IMR-90 (cell line): ENCODE measurements at regions not wholly inside any gene's neighbourhood (a gene's known extent, or its start where the extent isn't known, plus 50 kb on each side); places are given as distances from the start of the nearest gene placed in this dataset.

Experiments
- ATAC-seq: fragments of 200-7000 bp; cut with Tn5 transposase; 2 replicates; pipeline ENCODE4 v1.9.1; 2020; ENCODE audit warnings: low read depth, mild to moderate bottlenecking, moderate library complexity
- BruUV-seq: library from RNA; stranded (reverse); fragments of 400-500 nt; replicated peaks from 2 replicates; lab custom pipeline; 2021; lab: Mats Ljungman, UMichigan
- CTCF ChIA-PET: fragments of 300-600 bp; formaldehyde crosslinking; extraction: SDS; loops from one replicate; lab custom pipeline; 2021; ENCODE audit warnings: antibody characterized with exemption; lab: Yijun Ruan, JAX
- POLR2A ChIA-PET: fragments of 300-600 bp; sonication (Branson Sonifier 250); formaldehyde crosslinking; loops from one replicate; lab custom pipeline; 2022; ENCODE audit warnings: antibody characterized with exemption; ENCODE audit not compliant: unreplicated experiment; lab: Charles Lee
- DNase-seq: peaks from one replicate; pipeline ENCODE4 v3.0.0; 2013
- H2AFZ ChIP-seq: replicated peaks from 2 replicates; pipeline ENCODE3; 2013; ENCODE audit warnings: low read length, mild to moderate bottlenecking; ENCODE audit not compliant: poor library complexity
- H2AK5ac ChIP-seq: 2 replicates; pipeline ENCODE4 v1.6.1; 2013; ENCODE audit warnings: low read depth, low read length, inconsistent platforms
- H2AK9ac ChIP-seq: replicated peaks from 2 replicates; pipeline ENCODE3; 2013; ENCODE audit warnings: mild to moderate bottlenecking, low read depth, low read length, moderate library complexity; ENCODE audit not compliant: poor library complexity
- H2BK120ac ChIP-seq: 2 replicates; pipeline ENCODE4 v1.6.1; 2013; ENCODE audit warnings: low read depth, low read length, inconsistent platforms
- H2BK15ac ChIP-seq: 3 replicates; pipeline ENCODE4 v1.6.1; 2013; ENCODE audit warnings: low read depth, low read length, inconsistent platforms
- H2BK20ac ChIP-seq: 2 replicates; pipeline ENCODE4 v1.6.1; 2013; ENCODE audit warnings: low read depth, mild to moderate bottlenecking, inconsistent platforms, low read length, moderate library complexity
- H2BK5ac ChIP-seq: 2 replicates; pipeline ENCODE4 v1.6.1; 2013; ENCODE audit warnings: mild to moderate bottlenecking, low read depth, low read length, inconsistent platforms; ENCODE audit not compliant: poor library complexity, severe bottlenecking
- H3K14ac ChIP-seq: replicated peaks from 2 replicates; pipeline ENCODE4 v1.6.1; 2013; ENCODE audit warnings: low read depth, low read length, inconsistent platforms
- H3K18ac ChIP-seq: 2 replicates; pipeline ENCODE4 v1.6.1; 2013; ENCODE audit warnings: low read depth, low read length, control low read depth
- H3K23ac ChIP-seq: 2 replicates; pipeline ENCODE4 v1.6.1; 2013; ENCODE audit warnings: low read depth, low read length, inconsistent platforms
- H3K27ac ChIP-seq: 2 replicates; pipeline ENCODE4 v1.5.1; 2013; ENCODE audit warnings: mild to moderate bottlenecking, control low read depth, low read length; ENCODE audit not compliant: insufficient read depth
- H3K27me3 ChIP-seq: 2 replicates; pipeline ENCODE4 v1.6.1; 2013; ENCODE audit warnings: low read length; ENCODE audit not compliant: control insufficient read depth, insufficient read depth
- H3K36me3 ChIP-seq: 2 replicates; pipeline ENCODE4 v1.6.1; 2013; ENCODE audit warnings: low read length, mixed read lengths; ENCODE audit not compliant: control insufficient read depth, insufficient read depth
- H3K4ac ChIP-seq: 2 replicates; pipeline ENCODE4 v1.6.1; 2013; ENCODE audit warnings: low read depth, low read length, inconsistent platforms
- H3K4me1 ChIP-seq: 2 replicates; pipeline ENCODE4 v1.6.1; 2013; ENCODE audit warnings: low read length, mixed read lengths; ENCODE audit not compliant: control insufficient read depth, insufficient read depth
- H3K4me2 ChIP-seq: 2 replicates; pipeline ENCODE4 v1.6.1; 2013; ENCODE audit warnings: low read depth, mild to moderate bottlenecking, control low read depth, low read length, moderate library complexity
- H3K4me3 ChIP-seq: 2 replicates; pipeline ENCODE4 v1.5.1; 2013; ENCODE audit warnings: low read depth, mild to moderate bottlenecking, control low read depth, low read length, moderate library complexity; ENCODE audit not compliant: insufficient read depth
- H3K56ac ChIP-seq: 2 replicates; pipeline ENCODE4 v1.6.1; 2013; ENCODE audit warnings: low read length, inconsistent platforms; ENCODE audit not compliant: insufficient read depth; ENCODE audit errors: extremely low read depth
- H3K79me1 ChIP-seq, 2 experiments: 2 replicates each; pipeline ENCODE4 v1.6.1; 2013; ENCODE audit warnings: low read length in 2 of 2, inconsistent platforms in 1 of 2, low read depth in 1 of 2
- H3K9ac ChIP-seq: 2 replicates; pipeline ENCODE4 v1.6.1; 2013; ENCODE audit warnings: low read depth, low read length, control low read depth
- H3K9me1 ChIP-seq: 2 replicates; pipeline ENCODE4 v1.6.1; 2013; ENCODE audit warnings: low read length, inconsistent platforms; ENCODE audit not compliant: insufficient read depth
- H3K9me3 ChIP-seq: 2 replicates; pipeline ENCODE4 v1.6.1; 2013; ENCODE audit warnings: low read length; ENCODE audit not compliant: control insufficient read depth, insufficient read depth
- H4K20me1 ChIP-seq: 2 replicates; pipeline ENCODE4 v1.6.1; 2013; ENCODE audit warnings: low read length, inconsistent platforms; ENCODE audit not compliant: insufficient read depth
- H4K5ac ChIP-seq: 2 replicates; pipeline ENCODE4 v1.6.1; 2013; ENCODE audit warnings: mild to moderate bottlenecking, low read depth, low read length, control low read depth
- H4K8ac ChIP-seq, 2 experiments: 2 replicates each; pipeline ENCODE4 v1.6.1; 2013; ENCODE audit warnings: low read depth in 2 of 2, low read length in 2 of 2, control low read depth in 1 of 2, inconsistent platforms in 1 of 2
- H4K91ac ChIP-seq: 2 replicates; pipeline ENCODE4 v1.6.1; 2013; ENCODE audit warnings: low read depth, low read length, inconsistent platforms; ENCODE audit not compliant: insufficient read depth
- CHD1 ChIP-seq: IDR thresholded peaks from 2 replicates; pipeline ENCODE4 v1.6.1; 2012; ENCODE audit warnings: low read depth, low read length, improper control_type of control experiment
- MAFK ChIP-seq: IDR thresholded peaks from 2 replicates; pipeline ENCODE4 v1.6.1; 2012; ENCODE audit warnings: low read depth, low read length, improper control_type of control experiment
- MAZ ChIP-seq: IDR thresholded peaks from 2 replicates; pipeline ENCODE4 v1.6.1; 2012; ENCODE audit warnings: low read depth, mild to moderate bottlenecking, low read length, improper control_type of control experiment, moderate library complexity, borderline replicate concordance
- NFE2L2 ChIP-seq: fragments of 150-350 bp; IDR thresholded peaks from 2 replicates; pipeline ENCODE4 v1.6.1; 2016; ENCODE audit warnings: low read depth, mild to moderate bottlenecking, low read length
- POLR2A ChIP-seq: IDR thresholded peaks from 2 replicates; pipeline ENCODE4 v1.6.1; 2012; ENCODE audit warnings: mild to moderate bottlenecking, low read depth, low read length
- RCOR1 ChIP-seq: IDR thresholded peaks from 2 replicates; pipeline ENCODE4 v1.6.1; 2012; ENCODE audit warnings: mild to moderate bottlenecking, low read length, improper control_type of control experiment; ENCODE audit not compliant: insufficient replicate concordance
- RFX5 ChIP-seq: IDR thresholded peaks from 2 replicates; pipeline ENCODE4 v1.8.0; 2012; ENCODE audit warnings: low read depth, mild to moderate bottlenecking, low read length, moderate library complexity
- SMC3 ChIP-seq: fragments of 150-350 bp; IDR thresholded peaks from 2 replicates; pipeline ENCODE4 v1.6.1; 2016; ENCODE audit warnings: low read depth, mild to moderate bottlenecking, antibody characterized with exemption, low read length, moderate library complexity
- WGBS, 2 experiments: methylation state at CpG; one replicate each; pipeline versions ENCODE4 v1.1.5 to v1.1.7; 2013; ENCODE audit warnings: missing lambda C conversion rate in 2 of 2; ENCODE audit not compliant: insufficient read length in 1 of 2; ENCODE audit errors: extremely low coverage in 2 of 2; 5-methylcytosine and 5-hydroxymethylcytosine counted together
- dilution Hi-C: fragments of 300-500 bp; cut with HindIII; formaldehyde crosslinking; loops from one replicate; pipeline ENCODE4 v1.14.3; 2018; ENCODE audit warnings: low sequenced_read_pairs; ENCODE audit not compliant: unreplicated experiment
- in situ Hi-C: fragments of 300-500 bp; cut with MboI; formaldehyde crosslinking; loops from 3 replicates; pipeline ENCODE4 v1.14.3; 2019; ENCODE audit warnings: low sequenced_read_pairs, inconsistent platforms, mixed read lengths
- intact Hi-C: fragments of 100-400 bp; cut with micrococcal nuclease; formaldehyde crosslinking; loops from 2 replicates; pipeline ENCODE4 v1.10.0; 2022
- TF ChIP-seq, protein P1 (sequence below): conservative IDR thresholded peaks from 2 replicates; pipeline ENCODE4 v1.5.1; 2012; ENCODE audit warnings: mild to moderate bottlenecking, low read depth, low read length, improper control_type of control experiment

DNA sequence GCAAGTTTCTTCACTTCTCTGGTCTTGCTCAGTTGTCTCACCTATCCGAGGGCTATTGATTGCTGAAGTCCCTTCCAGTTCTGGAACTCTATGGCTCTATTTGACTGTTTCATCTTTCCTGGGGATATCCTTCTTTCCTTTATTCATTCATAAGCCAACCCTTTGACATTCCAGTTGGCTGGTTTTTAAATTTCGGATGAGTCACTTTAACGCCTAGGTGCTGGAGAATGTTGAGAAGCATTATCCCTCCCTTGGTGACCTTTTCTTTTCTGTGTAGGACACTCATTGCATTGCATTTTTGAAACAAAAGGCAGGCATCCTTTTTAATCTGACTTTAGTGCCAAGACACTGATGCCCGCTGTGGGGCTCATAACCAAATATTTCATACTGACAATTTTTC is 307.1 kb downstream of the TSN start:
- H3K4me2 ChIP-seq = no peak overlapping the region
- H3K23ac ChIP-seq = no peak overlapping the region
- dilution Hi-C loops = no loop called here
- no peak overlapping the region for H3K14ac ChIP-seq
- intact Hi-C loops = no loop called here
- 70% methylated on average over 2 of the region's 4 CpGs; no CpG with 5 or more reads in 1 of the 2 experiments for WGBS, 2 experiments
- no peak overlapping the region for H4K91ac ChIP-seq
- no peak overlapping the region for H3K18ac ChIP-seq
- H3K27me3 ChIP-seq = no peaks in the 10 kb centered on the region
- in situ Hi-C loops = no loop called here
- no TSS peak for BruUV-seq
- H3K56ac ChIP-seq = no peak overlapping the region
- H3K9ac ChIP-seq = no peak overlapping the region
- POLR2A ChIA-PET = no interaction called here
- no peak overlapping the region for H2AFZ ChIP-seq
- no peaks in the 10 kb centered on the region for H3K79me1 ChIP-seq
- H4K20me1 ChIP-seq = no peaks in the 10 kb centered on the region
- no peaks in the 10 kb centered on the region for H3K9me1 ChIP-seq
- CTCF ChIA-PET = no interaction called here
- no peak overlapping the region for H2AK9ac ChIP-seq
- no peak overlapping the region for H4K5ac ChIP-seq
- H3K4me3 ChIP-seq = no peak overlapping the region
- H4K8ac ChIP-seq = no peak overlapping the region
- H3K4ac ChIP-seq = no peak overlapping the region
- no peaks in the 10 kb centered on the region for H3K36me3 ChIP-seq
- no peak overlapping the region for H2BK120ac ChIP-seq
- no peak for ATAC-seq
- no peak overlapping the region for H2BK5ac ChIP-seq
- no peaks in the 10 kb centered on the region for H3K4me1 ChIP-seq
- H3K9me3 ChIP-seq = no peaks in the 10 kb centered on the region
- H2BK20ac ChIP-seq = no peak overlapping the region
- no peak overlapping the region for H3K27ac ChIP-seq
- no peak overlapping the region for H2AK5ac ChIP-seq
- no peak for DNase-seq
- no peak for TF ChIP-seq POLR2A
- TF ChIP-seq CHD1 = no peak
- TF ChIP-seq, protein P1, sequence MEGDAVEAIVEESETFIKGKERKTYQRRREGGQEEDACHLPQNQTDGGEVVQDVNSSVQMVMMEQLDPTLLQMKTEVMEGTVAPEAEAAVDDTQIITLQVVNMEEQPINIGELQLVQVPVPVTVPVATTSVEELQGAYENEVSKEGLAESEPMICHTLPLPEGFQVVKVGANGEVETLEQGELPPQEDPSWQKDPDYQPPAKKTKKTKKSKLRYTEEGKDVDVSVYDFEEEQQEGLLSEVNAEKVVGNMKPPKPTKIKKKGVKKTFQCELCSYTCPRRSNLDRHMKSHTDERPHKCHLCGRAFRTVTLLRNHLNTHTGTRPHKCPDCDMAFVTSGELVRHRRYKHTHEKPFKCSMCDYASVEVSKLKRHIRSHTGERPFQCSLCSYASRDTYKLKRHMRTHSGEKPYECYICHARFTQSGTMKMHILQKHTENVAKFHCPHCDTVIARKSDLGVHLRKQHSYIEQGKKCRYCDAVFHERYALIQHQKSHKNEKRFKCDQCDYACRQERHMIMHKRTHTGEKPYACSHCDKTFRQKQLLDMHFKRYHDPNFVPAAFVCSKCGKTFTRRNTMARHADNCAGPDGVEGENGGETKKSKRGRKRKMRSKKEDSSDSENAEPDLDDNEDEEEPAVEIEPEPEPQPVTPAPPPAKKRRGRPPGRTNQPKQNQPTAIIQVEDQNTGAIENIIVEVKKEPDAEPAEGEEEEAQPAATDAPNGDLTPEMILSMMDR = no peak
- TF ChIP-seq NFE2L2 = no peak
- TF ChIP-seq MAZ = no peak
- TF ChIP-seq RCOR1 = no peak
- no peak for TF ChIP-seq RFX5
- no peak for TF ChIP-seq SMC3
- TF ChIP-seq MAFK = no peak
- H2BK15ac ChIP-seq = no peak overlapping the region
